ENCODE measurements at regions not wholly inside any gene's neighbourhood (a gene's known extent, or its start where the extent isn't known, plus 50 kb on each side); places are given as distances from the start of the nearest gene placed in this dataset.

DNA sequence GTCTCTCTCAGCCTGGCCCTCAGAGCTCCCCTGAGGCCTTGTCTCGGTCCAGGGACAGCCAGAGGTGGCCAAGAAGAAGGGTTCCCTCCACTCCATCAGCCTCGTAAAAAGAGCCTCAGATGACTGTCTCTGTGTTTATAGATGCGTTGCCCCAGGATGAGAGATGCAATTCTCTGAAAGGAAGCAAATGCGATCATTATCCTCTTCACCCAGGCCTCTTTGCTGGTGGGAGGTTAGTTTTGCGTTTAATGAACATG lies 90.4 kb downstream of the YTHDF1 start:
- no peak for TF ChIP-seq FOS (IDR thresholded peaks at IDR 0.05; ENCODE audit: borderline replicate concordance, insufficient read depth, low read length)
- TF ChIP-seq, protein P1, sequence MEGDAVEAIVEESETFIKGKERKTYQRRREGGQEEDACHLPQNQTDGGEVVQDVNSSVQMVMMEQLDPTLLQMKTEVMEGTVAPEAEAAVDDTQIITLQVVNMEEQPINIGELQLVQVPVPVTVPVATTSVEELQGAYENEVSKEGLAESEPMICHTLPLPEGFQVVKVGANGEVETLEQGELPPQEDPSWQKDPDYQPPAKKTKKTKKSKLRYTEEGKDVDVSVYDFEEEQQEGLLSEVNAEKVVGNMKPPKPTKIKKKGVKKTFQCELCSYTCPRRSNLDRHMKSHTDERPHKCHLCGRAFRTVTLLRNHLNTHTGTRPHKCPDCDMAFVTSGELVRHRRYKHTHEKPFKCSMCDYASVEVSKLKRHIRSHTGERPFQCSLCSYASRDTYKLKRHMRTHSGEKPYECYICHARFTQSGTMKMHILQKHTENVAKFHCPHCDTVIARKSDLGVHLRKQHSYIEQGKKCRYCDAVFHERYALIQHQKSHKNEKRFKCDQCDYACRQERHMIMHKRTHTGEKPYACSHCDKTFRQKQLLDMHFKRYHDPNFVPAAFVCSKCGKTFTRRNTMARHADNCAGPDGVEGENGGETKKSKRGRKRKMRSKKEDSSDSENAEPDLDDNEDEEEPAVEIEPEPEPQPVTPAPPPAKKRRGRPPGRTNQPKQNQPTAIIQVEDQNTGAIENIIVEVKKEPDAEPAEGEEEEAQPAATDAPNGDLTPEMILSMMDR (IDR thresholded peaks at IDR 0.05; ENCODE audit: extremely low read depth in 1 of 2, insufficient read depth in 1 of 2, low read depth in 1 of 2, low read length in 2 of 2) = no peak
- TF ChIP-seq, protein P2, sequence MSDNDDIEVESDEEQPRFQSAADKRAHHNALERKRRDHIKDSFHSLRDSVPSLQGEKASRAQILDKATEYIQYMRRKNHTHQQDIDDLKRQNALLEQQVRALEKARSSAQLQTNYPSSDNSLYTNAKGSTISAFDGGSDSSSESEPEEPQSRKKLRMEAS (IDR thresholded peaks at IDR 0.05; ENCODE audit: insufficient read depth, insufficient read length) = no peak
- no peak for TF ChIP-seq POLR2AphosphoS5 (IDR thresholded peaks at IDR 0.05; ENCODE audit: insufficient read depth, low read depth, low read length)
- TF ChIP-seq POLR2A (IDR thresholded peaks at IDR 0.05; ENCODE audit: low read depth, low read length) = no peak
- no peak for TF ChIP-seq EZH2 (IDR thresholded peaks at IDR 0.05; ENCODE audit: borderline replicate concordance, low read depth, low read length, severe bottlenecking)
- TF ChIP-seq GATA2 (IDR thresholded peaks at IDR 0.05; ENCODE audit: insufficient read depth, insufficient read length, low read depth, low read length) = no peak
- no peak for TF ChIP-seq JUN (IDR thresholded peaks at IDR 0.05; ENCODE audit: borderline replicate concordance, insufficient read depth, insufficient read length, low read depth)
- TF ChIP-seq MYC (IDR thresholded peaks at IDR 0.05; ENCODE audit: low read depth, low read length) = no peak
